ENCODE measurements at regions not wholly inside any gene's neighbourhood (a gene's known extent, or its start where the extent isn't known, plus 50 kb on each side); places are given as distances from the start of the nearest gene placed in this dataset.
"Not testable (repeated sequence)": the region's sequence is repeated elsewhere in the genome, so short reads cannot be mapped to it uniquely, and the experiment has no call there.

GRCh38 chr15:30723540-30724175 lies 97.7 kb downstream of the ARHGAP11B start:
- H3K79me2 ChIP-seq (ENCODE audit: control insufficient read depth, insufficient read depth, low read length); H4K20me1 ChIP-seq (ENCODE audit: control insufficient read depth, insufficient read depth); CTCF ChIA-PET; H3K9me3 ChIP-seq (replicated peaks; ENCODE audit: control insufficient read depth, insufficient read depth, low read length); RAD21 ChIA-PET (ENCODE audit: unreplicated experiment); H3K4me1 ChIP-seq (ENCODE audit: control insufficient read depth, insufficient read depth, low read length); H3K4me3 ChIP-seq; DNase-seq (ENCODE audit: low read depth, low spot score); POLR2A ChIA-PET; in situ Hi-C loops (cut with MboI); H2AFZ ChIP-seq (ENCODE audit: control insufficient read depth, low read depth, low read length); H3K27me3 ChIP-seq (replicated peaks in 1 of 2; ENCODE audit: control insufficient read depth in 2 of 2, insufficient read depth in 2 of 2, low read length in 1 of 2); H3K36me3 ChIP-seq (ENCODE audit: control insufficient read depth in 2 of 2, insufficient read depth in 2 of 2, low read length in 1 of 2); H3K4me2 ChIP-seq (ENCODE audit: control insufficient read depth, insufficient read depth); BruUV-seq (replicated peaks); H3K27ac ChIP-seq (ENCODE audit: control insufficient read depth, insufficient read depth); FAIRE-seq; intact Hi-C loops (cut with micrococcal nuclease; ENCODE audit: unreplicated experiment); H3K9ac ChIP-seq (ENCODE audit: control insufficient read depth, insufficient read depth, low read length): not testable (repeated sequence)
- peak; percentile 62 for ATAC-seq
- TF ChIP-seq SPI1 (IDR thresholded peaks at IDR 0.05; ENCODE audit: borderline replicate concordance, insufficient read depth, low read depth, low read length) = 0 out of 2 replicates have a peak, but pooled peaks have one; percentile 25
- SMC1A ChIA-PET (ENCODE audit: uncharacterized antibody, unreplicated experiment) = interaction anchor here (0.7 kb wide), 1 partner anchor 29 kb away, joined by 3 read pairs; no protein-coding TSS in a partner anchor
- 100% methylated on average over 1 of the region's 1 CpG for WGBS (ENCODE audit: insufficient coverage, insufficient replicate concordance, low lambda C conversion rate, missing lambda C conversion rate)

GRCh38 chr15:30729880-30730590 lies 104.1 kb downstream of the ARHGAP11B start:
- H4K20me1 ChIP-seq (ENCODE audit: control insufficient read depth, insufficient read depth); H3K27ac ChIP-seq (ENCODE audit: control insufficient read depth, insufficient read depth); H3K4me2 ChIP-seq (ENCODE audit: control insufficient read depth, insufficient read depth); intact Hi-C loops (cut with micrococcal nuclease; ENCODE audit: unreplicated experiment); BruUV-seq (replicated peaks); FAIRE-seq; H3K9ac ChIP-seq (ENCODE audit: control insufficient read depth, insufficient read depth, low read length); H3K79me2 ChIP-seq (ENCODE audit: control insufficient read depth, insufficient read depth, low read length); H3K36me3 ChIP-seq (ENCODE audit: control insufficient read depth in 2 of 2, insufficient read depth in 2 of 2, low read length in 1 of 2); SMC1A ChIA-PET (ENCODE audit: uncharacterized antibody, unreplicated experiment); in situ Hi-C loops (cut with MboI); ATAC-seq; H2AFZ ChIP-seq (ENCODE audit: control insufficient read depth, low read depth, low read length); POLR2A ChIA-PET; DNase-seq (ENCODE audit: low read depth, low spot score); H3K4me3 ChIP-seq; H3K4me1 ChIP-seq (ENCODE audit: control insufficient read depth, insufficient read depth, low read length); RAD21 ChIA-PET (ENCODE audit: unreplicated experiment); H3K9me3 ChIP-seq (replicated peaks; ENCODE audit: control insufficient read depth, insufficient read depth, low read length); CTCF ChIA-PET; H3K27me3 ChIP-seq (replicated peaks in 1 of 2; ENCODE audit: control insufficient read depth in 2 of 2, insufficient read depth in 2 of 2, low read length in 1 of 2): not testable (repeated sequence)
- 81% methylated on average over 2 of the region's 2 CpGs for WGBS (ENCODE audit: insufficient coverage, insufficient replicate concordance, low lambda C conversion rate, missing lambda C conversion rate)

- intact Hi-C loops (cut with micrococcal nuclease; ENCODE audit: unreplicated experiment); in situ Hi-C loops (cut with MboI); H3K27me3 ChIP-seq (replicated peaks in 1 of 2; ENCODE audit: control insufficient read depth in 2 of 2, insufficient read depth in 2 of 2, low read length in 1 of 2); ATAC-seq; H3K36me3 ChIP-seq (ENCODE audit: control insufficient read depth in 2 of 2, insufficient read depth in 2 of 2, low read length in 1 of 2); POLR2A ChIA-PET; H2AFZ ChIP-seq (ENCODE audit: control insufficient read depth, low read depth, low read length); H3K4me2 ChIP-seq (ENCODE audit: control insufficient read depth, insufficient read depth); DNase-seq (ENCODE audit: low read depth, low spot score); H3K4me3 ChIP-seq; SMC1A ChIA-PET (ENCODE audit: uncharacterized antibody, unreplicated experiment); H3K9ac ChIP-seq (ENCODE audit: control insufficient read depth, insufficient read depth, low read length); RAD21 ChIA-PET (ENCODE audit: unreplicated experiment); H3K4me1 ChIP-seq (ENCODE audit: control insufficient read depth, insufficient read depth, low read length); FAIRE-seq; H3K9me3 ChIP-seq (replicated peaks; ENCODE audit: control insufficient read depth, insufficient read depth, low read length); CTCF ChIA-PET; H3K27ac ChIP-seq (ENCODE audit: control insufficient read depth, insufficient read depth); BruUV-seq (replicated peaks); H3K79me2 ChIP-seq (ENCODE audit: control insufficient read depth, insufficient read depth, low read length); H4K20me1 ChIP-seq (ENCODE audit: control insufficient read depth, insufficient read depth): not testable (repeated sequence)
- 98% methylated on average over 3 of the region's 3 CpGs for WGBS (ENCODE audit: insufficient coverage, insufficient replicate concordance, low lambda C conversion rate, missing lambda C conversion rate)
Observed at GRCh38 chr15:30730633-30731032, 104.7 kb downstream of the ARHGAP11B start.

GRCh38 chr15:30732100-30732499 lies 106.2 kb downstream of the ARHGAP11B start:
- POLR2A ChIA-PET; H3K4me3 ChIP-seq; H3K9me3 ChIP-seq (replicated peaks; ENCODE audit: control insufficient read depth, insufficient read depth, low read length); H3K9ac ChIP-seq (ENCODE audit: control insufficient read depth, insufficient read depth, low read length); DNase-seq (ENCODE audit: low read depth, low spot score); H4K20me1 ChIP-seq (ENCODE audit: control insufficient read depth, insufficient read depth); BruUV-seq (replicated peaks); H3K4me2 ChIP-seq (ENCODE audit: control insufficient read depth, insufficient read depth); in situ Hi-C loops (cut with MboI); intact Hi-C loops (cut with micrococcal nuclease; ENCODE audit: unreplicated experiment); FAIRE-seq; H3K36me3 ChIP-seq (ENCODE audit: control insufficient read depth in 2 of 2, insufficient read depth in 2 of 2, low read length in 1 of 2); H3K4me1 ChIP-seq (ENCODE audit: control insufficient read depth, insufficient read depth, low read length); RAD21 ChIA-PET (ENCODE audit: unreplicated experiment); H3K79me2 ChIP-seq (ENCODE audit: control insufficient read depth, insufficient read depth, low read length); ATAC-seq; SMC1A ChIA-PET (ENCODE audit: uncharacterized antibody, unreplicated experiment); H3K27ac ChIP-seq (ENCODE audit: control insufficient read depth, insufficient read depth); H2AFZ ChIP-seq (ENCODE audit: control insufficient read depth, low read depth, low read length); H3K27me3 ChIP-seq (replicated peaks in 1 of 2; ENCODE audit: control insufficient read depth in 2 of 2, insufficient read depth in 2 of 2, low read length in 1 of 2); CTCF ChIA-PET: not testable (repeated sequence)
- 97% methylated on average over 4 of the region's 4 CpGs for WGBS (ENCODE audit: insufficient coverage, insufficient replicate concordance, low lambda C conversion rate, missing lambda C conversion rate)
